Gastroesophageal sphincter (tissue), 4 donors: ENCODE measurements at regions not wholly inside any gene's neighbourhood (a gene's known extent, or its start where the extent isn't known, plus 50 kb on each side); places are given as distances from the start of the nearest gene placed in this dataset.

Source experiments
- ATAC-seq: fragments of 150-250 bp; one replicate; pipeline ENCODE4 v1.9.1; 2016; ENCODE audit warnings: mild to moderate bottlenecking, moderate library complexity
- H3K27ac ChIP-seq, 4 donors: fragments of 200-600 bp; sonication (generic) in 3 of 4; 1 replicate in 3 of 4; 2 replicates in 1 of 4; pipeline ENCODE4 v1.5.1; 2016 to 2019
- H3K27me3 ChIP-seq: fragments of 200-600 bp; sonication (generic); one replicate; pipeline ENCODE4 v1.5.1; 2019
- H3K36me3 ChIP-seq, 2 donors: fragments of 200-600 bp; sonication (generic); one replicate each; pipeline ENCODE4 v1.5.1; 2019; ENCODE audit warnings: control low read depth in 1 of 2
- H3K4me1 ChIP-seq, 3 donors: fragments of 200-600 bp; sonication (generic); 1 replicate in 2 of 3; 2 replicates in 1 of 3; pipeline ENCODE4 v1.5.1; 2016 to 2019; ENCODE audit warnings: control low read depth in 2 of 3
- H3K4me3 ChIP-seq, 2 donors: fragments of 200-600 bp; sonication (generic); one replicate each; pipeline ENCODE4 v1.5.1; 2019; ENCODE audit warnings: mild to moderate bottlenecking in 1 of 2, moderate library complexity in 1 of 2
- H3K9me3 ChIP-seq, 3 donors: fragments of 200-600 bp; sonication (generic); one replicate each; pipeline ENCODE4 v1.5.1; 2017 to 2019; ENCODE audit warnings: control low read depth in 2 of 3
- CTCF ChIP-seq, 4 experiments: fragments of 200-600 bp in 2 of 4; fragments of 450-650 bp in 2 of 4; sonication (generic) in 1 of 4; IDR thresholded peaks; one replicate each; pipeline ENCODE4 v1.5.1; 2017 to 2019; ENCODE audit warnings: antibody characterized with exemption in 4 of 4, mild to moderate bottlenecking in 2 of 4, moderate library complexity in 2 of 4
- EP300 ChIP-seq: sonication (generic); formaldehyde crosslinking; IDR thresholded peaks from one replicate; pipeline ENCODE4 v1.6.1; 2017; ENCODE audit warnings: antibody characterized with exemption, mild to moderate bottlenecking
- POLR2A ChIP-seq, 2 donors: fragments of 450-650 bp; IDR thresholded peaks; one replicate each; pipeline ENCODE4 v1.6.1; 2017; ENCODE audit warnings: antibody characterized with exemption in 2 of 2, mild to moderate bottlenecking in 2 of 2, moderate library complexity in 1 of 2
- POLR2AphosphoS5 ChIP-seq: sonication (generic); formaldehyde crosslinking; IDR thresholded peaks from one replicate; pipeline ENCODE4 v1.6.1; 2017; ENCODE audit warnings: antibody characterized with exemption
- WGBS, 2 donors: methylation state at CpG; one replicate each; pipeline ENCODE4 v1.1.5; 2018; ENCODE audit warnings: low coverage in 1 of 2; 5-methylcytosine and 5-hydroxymethylcytosine counted together

GRCh38 chr18:72376256-72376655, 167.9 kb downstream of the CBLN2 start:
- 63 to 78% methylated on average over 3 to 4 of the region's 4 CpGs for WGBS, 2 donors
- H3K4me3 ChIP-seq: no peak overlapping the region
- H3K36me3 ChIP-seq: no peaks in the 10 kb centered on the region
- H3K9me3 ChIP-seq: no peaks in the 10 kb centered on the region
- TF ChIP-seq CTCF (IDR thresholded peaks at IDR 0.05): no peak
- TF ChIP-seq EP300: no peak
- H3K27me3 ChIP-seq: no peaks in the 10 kb centered on the region
- H3K27ac ChIP-seq: no peak overlapping the region
- no peak for ATAC-seq
- H3K4me1 ChIP-seq: no peaks in the 10 kb centered on the region

- H3K9me3 ChIP-seq: no peaks in the 10 kb centered on the region
- H3K4me1 ChIP-seq: no peaks in the 10 kb centered on the region
- WGBS, 2 donors: 51 to 80% methylated on average over 2 to 5 of the region's 5 CpGs
- ATAC-seq: no peak
- H3K27ac ChIP-seq: no peak overlapping the region
- TF ChIP-seq EP300 (no peak), POLR2A (IDR thresholded peaks at IDR 0.05) (no peak), CTCF (IDR thresholded peaks at IDR 0.05) (no peak), POLR2AphosphoS5 (no peak)
- H3K27me3 ChIP-seq: no peaks in the 10 kb centered on the region
- H3K4me3 ChIP-seq: no peak overlapping the region
- no peaks in the 10 kb centered on the region for H3K36me3 ChIP-seq
Observed at GRCh38 chr18:72375618-72376017, 168.5 kb downstream of the CBLN2 start.

- H3K27me3 ChIP-seq: no peaks in the 10 kb centered on the region
- no peak for TF ChIP-seq POLR2AphosphoS5
- TF ChIP-seq CTCF (IDR thresholded peaks at IDR 0.05): no peak
- TF ChIP-seq EP300: no peak
- TF ChIP-seq POLR2A (IDR thresholded peaks at IDR 0.05): no peak
- no peak overlapping the region for H3K4me3 ChIP-seq
- no peaks in the 10 kb centered on the region for H3K36me3 ChIP-seq
- H3K9me3 ChIP-seq: no peaks in the 10 kb centered on the region
- no peak overlapping the region for H3K27ac ChIP-seq
- no peak for ATAC-seq
- H3K4me1 ChIP-seq: no peaks in the 10 kb centered on the region
Observed at GRCh38 chr18:72372076-72372475, 172.1 kb downstream of the CBLN2 start.

GRCh38 chr18:72368308-72368707, 175.8 kb downstream of the CBLN2 start:
- WGBS, 2 donors: 75 to 90% methylated on average over 1 of the region's 1 CpG
- no peak for ATAC-seq
- Histone ChIP-seq H3K36me3 (no peaks in the 10 kb centered on the region), H3K4me3 (no peak overlapping the region), H3K27me3 (no peaks in the 10 kb centered on the region), H3K4me1 (no peaks in the 10 kb centered on the region), H3K27ac (no peak overlapping the region), H3K9me3 (no peaks in the 10 kb centered on the region)
- TF ChIP-seq POLR2AphosphoS5 (no peak), CTCF (IDR thresholded peaks at IDR 0.05) (no peak), EP300 (no peak), POLR2A (IDR thresholded peaks at IDR 0.05) (no peak)

GRCh38 chr18:72360634-72361033, 183.5 kb downstream of the CBLN2 start:
- no peak for ATAC-seq
- no peak for TF ChIP-seq POLR2A (IDR thresholded peaks at IDR 0.05)
- TF ChIP-seq POLR2AphosphoS5: no peak
- TF ChIP-seq CTCF (IDR thresholded peaks at IDR 0.05): no peak
- TF ChIP-seq EP300: no peak
- no peak overlapping the region for H3K27ac ChIP-seq
- no peak overlapping the region for H3K4me3 ChIP-seq
- no peaks in the 10 kb centered on the region for H3K27me3 ChIP-seq
- H3K4me1 ChIP-seq: no peaks in the 10 kb centered on the region
- H3K9me3 ChIP-seq: no peaks in the 10 kb centered on the region
- 41 to 79% methylated on average over 3 of the region's 4 CpGs for WGBS, 2 donors
- no peaks in the 10 kb centered on the region for H3K36me3 ChIP-seq
